Skin of body (tissue), 1 donor: ENCODE measurements at regions not wholly inside any gene's neighbourhood (a gene's known extent, or its start where the extent isn't known, plus 50 kb on each side); places are given as distances from the start of the nearest gene placed in this dataset.
"Not testable (repeated sequence)": the region's sequence is repeated elsewhere in the genome, so short reads cannot be mapped to it uniquely, and the experiment has no call there.

Experiments
- DNase-seq: peaks from one replicate; lab custom pipeline; 2025; lab: John Stamatoyannopoulos, UW

DNA sequence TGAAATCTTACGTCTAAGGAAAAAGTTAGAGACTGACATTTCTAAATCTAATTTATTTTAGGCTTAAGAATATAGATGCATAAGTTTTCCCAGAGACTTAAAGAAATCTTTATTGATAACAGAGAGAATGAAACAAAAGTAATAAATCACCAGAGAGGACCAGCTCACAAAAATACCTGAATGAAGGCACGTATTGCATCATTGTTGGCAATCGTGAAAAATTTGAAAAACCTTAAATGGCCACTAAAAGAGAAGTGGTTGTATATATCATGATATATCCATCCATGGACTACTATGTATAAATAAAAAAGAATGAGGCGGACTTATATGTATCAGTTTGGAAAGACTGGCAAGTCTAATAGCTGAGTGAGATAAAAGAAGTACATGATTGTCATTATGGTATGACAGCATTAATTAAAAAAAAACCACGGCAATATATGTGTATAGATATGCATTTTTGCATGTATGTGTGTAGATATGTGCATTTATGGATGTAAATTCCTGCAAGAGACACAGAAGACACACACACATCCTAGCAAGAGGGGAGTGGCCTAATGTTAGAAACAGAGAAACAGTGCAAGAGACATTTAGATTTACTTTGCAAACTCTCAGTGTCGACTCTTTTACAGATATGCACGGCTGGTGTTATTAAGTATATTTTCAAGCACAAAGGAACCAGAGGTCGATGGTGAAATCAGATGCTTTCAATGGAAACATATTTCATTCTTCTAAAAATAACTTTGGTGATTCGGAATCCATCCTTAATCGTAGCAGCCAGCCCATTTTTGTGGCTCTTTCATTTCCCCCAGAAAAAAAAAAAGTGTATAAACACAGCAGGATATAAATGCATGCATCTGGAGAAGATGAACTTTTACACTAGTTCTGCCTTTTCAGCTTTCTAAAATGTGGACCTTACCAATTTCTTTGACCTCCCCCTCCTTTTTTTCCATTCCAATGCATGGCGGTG is 156.1 kb upstream of the SALL4 start:
- peak; percentile 59 for DNase-seq

- DNase-seq, result no peak
These were observed 153.4 kb upstream of the SALL4 start for GRCh38 chr20:51955756-51956155.

DNA sequence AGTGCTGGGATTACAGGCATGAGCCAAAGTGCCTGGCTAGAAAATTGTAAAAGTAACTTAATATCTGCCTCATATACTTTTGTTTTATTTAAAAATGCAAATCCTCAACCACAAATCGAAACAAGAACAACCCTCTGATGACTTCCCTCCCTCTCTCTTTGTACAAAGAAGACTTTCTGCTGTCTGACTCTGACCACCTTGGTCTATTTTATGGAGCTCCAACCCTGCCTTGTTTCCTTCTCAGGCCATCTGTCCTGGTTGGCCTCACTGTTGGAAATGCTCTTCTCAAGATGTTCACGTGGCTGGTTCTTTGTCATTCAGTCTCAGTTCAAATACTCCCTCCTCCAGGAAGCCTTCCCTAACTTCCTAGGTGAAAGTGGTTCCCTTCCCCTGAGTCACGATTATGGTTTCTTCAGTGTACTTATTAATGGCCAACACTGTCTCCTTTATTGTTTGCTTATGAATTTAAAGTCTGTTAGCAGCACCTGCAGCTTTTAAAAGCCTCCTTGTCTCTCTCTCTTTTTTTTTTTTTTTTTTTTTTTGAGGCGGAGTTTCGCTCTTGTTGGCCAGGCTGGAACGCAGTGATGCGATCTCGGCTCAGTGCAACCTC is 151.5 kb upstream of the SALL4 start:
- no peak for DNase-seq

GRCh38 chr20:51950926-51951325 is 148.6 kb upstream of the SALL4 start:
- no peak for DNase-seq

DNA sequence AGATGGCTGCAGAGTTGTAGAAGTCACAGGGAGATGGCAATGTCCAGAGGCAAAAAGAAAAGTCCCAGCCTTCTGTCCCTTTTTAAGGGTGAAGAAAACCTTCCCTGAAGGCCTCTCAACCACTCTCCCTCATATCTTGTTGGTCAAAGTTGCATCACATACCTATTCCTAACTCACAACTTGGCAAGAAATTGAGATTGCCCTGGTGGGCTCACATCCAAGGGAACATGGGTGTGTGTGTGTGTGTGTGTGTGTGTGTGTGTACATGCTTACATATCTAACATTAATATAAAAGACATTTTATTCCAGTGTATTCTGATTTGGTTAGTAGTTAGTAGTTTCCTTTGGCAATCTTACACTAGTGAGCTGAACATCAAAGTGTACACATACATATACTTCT is 144.3 kb upstream of the SALL4 start:
- DNase-seq, result no peak

- DNase-seq, result no peak
These were observed 143.6 kb upstream of the SALL4 start for GRCh38 chr20:51945881-51946280.

GRCh38 chr20:51945177-51945576 is 142.9 kb upstream of the SALL4 start:
- no peak for DNase-seq

- no peak for DNase-seq
These were observed 141.4 kb upstream of the SALL4 start for GRCh38 chr20:51943761-51944160.

- DNase-seq, result not testable (repeated sequence)
These were observed 141.0 kb upstream of the SALL4 start for GRCh38 chr20:51943326-51943725.

- no peak for DNase-seq
These were observed 139.2 kb upstream of the SALL4 start for GRCh38 chr20:51941503-51941902.

DNA sequence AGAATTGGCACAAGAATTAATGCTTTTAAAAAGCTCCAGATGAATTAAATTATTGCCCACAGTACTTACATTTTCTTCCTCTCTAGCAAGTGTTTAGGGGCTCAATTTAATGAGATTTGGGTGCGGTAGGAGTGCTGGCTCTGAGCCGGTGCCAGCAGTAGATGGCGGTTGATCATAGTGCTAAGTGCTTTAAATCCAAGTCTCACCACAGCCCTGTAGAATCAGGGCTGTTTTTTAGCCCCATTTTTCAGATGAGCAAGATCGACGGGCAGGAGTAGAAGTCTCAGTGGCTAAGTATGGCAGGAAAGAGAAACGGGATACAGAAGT is 136.9 kb upstream of the SALL4 start:
- no peak for DNase-seq

DNA sequence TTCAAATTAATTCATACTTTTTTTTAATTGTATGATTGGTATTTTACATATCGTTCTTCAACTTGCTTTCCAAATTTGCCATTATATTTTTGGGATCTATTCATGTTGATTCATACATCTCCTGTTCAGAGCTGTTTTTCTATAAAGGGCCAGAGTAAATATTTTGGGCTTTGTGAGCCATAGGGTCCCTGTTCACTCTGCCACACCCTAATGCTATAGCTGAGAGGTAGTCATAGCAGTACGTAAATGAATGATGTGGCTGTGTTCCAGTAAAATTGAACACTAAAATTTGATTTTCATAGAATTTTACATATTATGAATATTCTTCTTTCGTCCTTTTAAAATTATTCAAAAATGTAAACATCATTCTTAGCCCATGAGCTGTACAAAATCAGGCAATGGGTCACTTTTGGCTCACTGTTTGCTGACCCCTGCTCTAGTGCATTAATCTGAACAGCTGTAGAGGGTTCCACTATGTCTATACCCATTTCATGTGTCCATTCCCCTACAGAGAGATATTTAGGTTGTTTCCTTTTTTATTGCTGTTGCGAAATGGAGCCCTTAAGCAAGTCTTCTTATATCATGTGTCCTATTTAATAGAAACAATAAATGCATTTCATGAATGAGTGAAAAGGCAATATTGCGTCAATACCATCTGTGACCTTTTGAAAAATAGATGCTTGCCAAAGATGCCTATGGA is 136.4 kb upstream of the SALL4 start:
- no peak for DNase-seq

DNA sequence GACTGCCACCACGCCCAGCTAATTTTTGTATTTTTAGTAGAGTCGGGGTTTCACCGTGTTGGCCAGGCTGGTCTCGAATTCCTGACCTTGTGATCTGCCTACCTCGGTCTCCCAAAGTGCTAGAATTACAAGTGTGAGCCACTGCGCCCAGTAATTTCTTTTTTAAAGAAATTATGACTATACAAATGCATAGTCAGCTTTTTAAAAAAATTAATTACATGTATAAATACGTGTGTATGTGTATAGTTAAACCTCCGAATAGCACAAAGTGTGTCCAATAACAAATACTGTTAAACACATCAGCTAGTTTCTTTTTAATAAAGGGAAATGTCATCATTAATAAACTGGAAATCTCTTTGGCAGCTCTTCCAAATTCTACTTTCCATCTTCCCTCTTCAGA is 135.5 kb upstream of the SALL4 start:
- DNase-seq, result no peak

- DNase-seq, result no peak
These were observed 134.1 kb upstream of the SALL4 start for GRCh38 chr20:51936377-51936776.

- DNase-seq, result no peak
These were observed 132.7 kb upstream of the SALL4 start for GRCh38 chr20:51935003-51935358.

DNA sequence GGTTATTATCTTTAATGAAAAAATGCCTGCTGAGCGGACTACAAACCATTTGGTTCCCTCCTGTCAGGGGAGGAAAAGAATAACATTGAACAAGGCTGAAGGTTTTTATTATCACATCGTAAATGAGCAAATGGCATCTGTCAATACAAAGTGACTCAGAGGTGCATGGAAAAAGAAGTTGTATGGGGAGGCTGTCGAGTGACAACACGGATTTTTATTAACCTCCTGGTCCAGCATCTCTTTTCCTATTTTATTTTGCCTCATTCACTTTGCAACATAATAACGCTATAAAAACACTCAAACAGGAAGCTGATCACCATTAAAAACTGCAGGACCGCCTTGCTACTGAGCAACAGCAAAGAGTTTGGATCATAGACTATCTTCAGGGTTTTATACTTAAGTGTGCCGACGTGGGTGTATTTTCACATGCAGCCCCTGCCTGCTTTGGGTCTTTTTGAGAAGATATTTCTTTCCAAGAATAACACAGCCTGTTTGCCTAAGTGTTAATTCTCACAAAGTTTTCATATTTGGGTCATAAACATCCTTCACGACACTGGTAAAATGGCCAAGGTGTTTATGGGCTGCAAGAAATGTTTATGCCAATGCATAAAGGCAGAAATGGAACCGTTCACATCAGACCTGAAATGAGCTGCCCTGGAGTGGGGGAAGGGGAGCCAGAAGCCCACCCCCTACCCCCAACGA is 132.1 kb upstream of the SALL4 start:
- DNase-seq, result peak; percentile 21

GRCh38 chr20:51931371-51931781 is 129.1 kb upstream of the SALL4 start:
- no peak for DNase-seq

DNA sequence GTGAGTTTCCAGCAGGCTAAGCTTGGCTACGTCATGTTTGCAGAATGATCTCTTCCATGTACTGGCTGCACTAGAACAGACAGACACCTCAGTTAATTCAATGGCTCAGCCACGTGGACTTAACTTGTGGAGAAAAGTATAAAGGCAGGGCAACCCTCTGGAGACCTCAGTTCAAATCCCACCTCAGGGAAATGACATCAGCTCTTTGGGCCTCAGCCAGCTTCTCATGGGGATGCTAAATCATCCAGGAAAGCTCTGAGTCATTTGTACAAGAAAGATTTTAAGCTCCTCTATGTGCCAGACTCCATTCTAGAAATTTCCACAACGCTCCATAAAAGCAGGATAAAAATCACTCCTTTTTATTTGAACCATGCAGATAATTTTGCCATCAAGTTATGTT is 128.5 kb upstream of the SALL4 start:
- no peak for DNase-seq

- no peak for DNase-seq
These were observed 126.6 kb upstream of the SALL4 start for GRCh38 chr20:51928931-51929330.

DNA sequence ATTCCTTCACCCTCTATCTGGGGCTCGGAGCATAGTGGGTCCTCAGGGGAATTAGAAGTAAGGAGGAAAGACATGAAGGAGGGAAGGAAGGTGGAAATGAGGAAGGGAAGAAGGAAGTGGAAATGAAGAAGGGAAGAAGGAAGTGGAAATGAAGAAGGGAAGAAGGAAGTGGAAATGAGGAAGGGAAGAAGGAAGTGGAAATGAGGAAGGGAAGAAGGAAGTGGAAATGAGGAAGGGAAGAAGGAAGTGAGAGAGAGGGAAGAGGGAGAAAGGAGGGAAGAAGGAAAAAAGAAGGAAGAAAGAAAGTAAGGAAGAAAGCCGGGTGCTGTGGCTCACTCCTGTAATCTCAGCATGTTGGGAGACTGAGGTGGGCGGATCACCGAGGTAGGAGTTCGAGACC is 125.6 kb upstream of the SALL4 start:
- not testable (repeated sequence) for DNase-seq

DNA sequence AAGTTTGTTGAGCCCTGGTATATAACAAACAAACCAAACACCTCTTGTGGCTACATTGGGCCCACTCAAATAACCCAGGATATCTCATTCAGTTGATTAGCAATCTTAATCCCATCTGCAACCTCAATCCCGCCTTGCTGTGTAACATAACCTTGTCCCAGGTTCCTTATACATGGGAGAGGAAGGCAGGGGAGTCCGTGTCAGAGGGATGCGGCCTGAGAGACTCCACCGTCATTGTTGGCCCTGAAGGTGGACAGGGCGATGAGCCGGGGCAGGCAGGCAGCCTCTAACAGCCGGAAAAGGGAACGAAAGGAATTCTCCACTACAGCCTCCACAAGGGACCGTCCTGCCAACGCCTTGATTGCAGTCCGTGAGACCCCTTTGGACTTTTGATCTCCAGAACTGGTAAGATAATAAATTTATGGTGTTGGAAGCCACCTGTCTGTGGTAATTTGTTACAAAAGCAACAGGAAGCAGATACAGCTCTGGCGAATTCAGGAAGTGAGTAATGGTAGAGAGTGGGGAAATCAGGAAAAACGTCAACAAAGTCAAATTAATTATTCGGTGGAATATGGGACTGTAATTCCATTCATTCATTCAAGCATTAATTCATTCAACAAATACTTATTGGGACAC is 124.5 kb upstream of the SALL4 start:
- no peak for DNase-seq
